H1 (cell line): ENCODE measurements at regions not wholly inside any gene's neighbourhood (a gene's known extent, or its start where the extent isn't known, plus 50 kb on each side); places are given as distances from the start of the nearest gene placed in this dataset.

Source experiments
- CTCF ChIA-PET: fragments of 300-600 bp; sonication (Branson Sonifier 250); formaldehyde crosslinking; loops from one replicate; lab custom pipeline; 2021; ENCODE audit not compliant: partially characterized antibody; lab: Charles Lee
- POLR2A ChIA-PET: fragments of 300-600 bp; sonication (Branson Sonifier 250); formaldehyde crosslinking; loops from one replicate; lab custom pipeline; 2021; ENCODE audit warnings: inconsistent platforms; ENCODE audit not compliant: partially characterized antibody; lab: Charles Lee
- DNase-seq, 2 experiments: peaks; one replicate each; pipeline versions ENCODE4 v3.0.0 to v3.0.0-alpha.2; 2010 to 2022; ENCODE audit warnings: low spot score in 2 of 2, low read depth in 1 of 2, mixed read lengths in 1 of 2
- FAIRE-seq: peaks from 2 replicates; lab custom pipeline; 2011; peaks lifted over from hg19 to GRCh38; lab: Jason Lieb, UNC
- H2AFZ ChIP-seq: 2 replicates; pipeline ENCODE4 v1.8.1; 2012; ENCODE audit warnings: low read length, inconsistent platforms
- H2AK5ac ChIP-seq: 2 replicates; pipeline ENCODE4 v1.6.1; 2013; ENCODE audit warnings: low read depth, low read length
- H2BK120ac ChIP-seq: replicated peaks from 2 replicates; pipeline ENCODE3; 2013; ENCODE audit warnings: low read depth, low read length, inconsistent platforms
- H2BK12ac ChIP-seq: 2 replicates; pipeline ENCODE4 v1.6.1; 2013; ENCODE audit warnings: low read depth, low read length
- H2BK15ac ChIP-seq: 2 replicates; pipeline ENCODE4 v1.6.1; 2013; ENCODE audit warnings: low read length
- H2BK20ac ChIP-seq: 2 replicates; pipeline ENCODE4 v1.6.1; 2013; ENCODE audit warnings: low read length
- H2BK5ac ChIP-seq: 2 replicates; pipeline ENCODE4 v1.6.1; 2013; ENCODE audit warnings: low read depth, low read length
- H3K14ac ChIP-seq: 2 replicates; pipeline ENCODE4 v1.6.1; 2013; ENCODE audit warnings: inconsistent platforms; ENCODE audit not compliant: insufficient read length
- H3K18ac ChIP-seq: 2 replicates; pipeline ENCODE4 v1.6.1; 2013; ENCODE audit warnings: low read length; ENCODE audit errors: extremely low read depth
- H3K23ac ChIP-seq: 2 replicates; pipeline ENCODE4 v1.6.1; 2013; ENCODE audit warnings: inconsistent platforms; ENCODE audit not compliant: insufficient read length
- H3K23me2 ChIP-seq: 2 replicates; pipeline ENCODE4 v1.6.1; 2013; ENCODE audit warnings: low read depth, low read length
- H3K27ac ChIP-seq: 2 replicates; pipeline ENCODE4 v1.6.1; 2011; ENCODE audit warnings: low read depth, low read length, inconsistent platforms
- H3K27me3 ChIP-seq, 4 experiments: replicated peaks in 1 of 4; 1 replicate in 1 of 4; 2 replicates in 3 of 4; pipeline versions ENCODE4 v1.6.1 to v1.8.1; 2011 to 2013; ENCODE audit warnings: low read length in 3 of 4, mild to moderate bottlenecking in 3 of 4, inconsistent platforms in 2 of 4, mixed read lengths in 2 of 4, moderate library complexity in 1 of 4; ENCODE audit not compliant: control insufficient read depth in 3 of 4, insufficient read depth in 3 of 4; ENCODE audit errors: extremely low read depth in 1 of 4
- H3K36me3 ChIP-seq, 4 experiments: 2 replicates each; pipeline versions ENCODE4 v1.6.1 to v1.8.1; 2011 to 2013; ENCODE audit warnings: mild to moderate bottlenecking in 4 of 4, low read length in 3 of 4, moderate library complexity in 2 of 4, control low read depth in 1 of 4, inconsistent platforms in 1 of 4; ENCODE audit not compliant: insufficient read depth in 4 of 4, control insufficient read depth in 2 of 4
- H3K4ac ChIP-seq: replicated peaks from 2 replicates; pipeline ENCODE3; 2013; ENCODE audit warnings: low read length, low read depth, mixed read lengths, inconsistent platforms; ENCODE audit not compliant: insufficient read length
- H3K4me1 ChIP-seq, 4 experiments: replicated peaks in 1 of 4; 1 replicate in 1 of 4; 2 replicates in 3 of 4; pipeline versions ENCODE4 v1.6.1 to v1.8.1; 2011 to 2013; ENCODE audit warnings: low read length in 3 of 4, inconsistent platforms in 2 of 4, mixed read lengths in 1 of 4; ENCODE audit not compliant: insufficient read depth in 4 of 4, control insufficient read depth in 3 of 4
- H3K4me2 ChIP-seq, 2 experiments: 2 replicates each; pipeline versions ENCODE4 v1.6.1 to v1.8.1; 2011 to 2013; ENCODE audit warnings: low read depth in 2 of 2, low read length in 2 of 2, control low read depth in 1 of 2, inconsistent platforms in 1 of 2, mild to moderate bottlenecking in 1 of 2; ENCODE audit not compliant: insufficient read depth in 1 of 2
- H3K4me3 ChIP-seq, 4 experiments: fragments of 200-600, 300-600 bp in 1 of 4; sonication (generic), shearing (Covaris generic), sonication (Bioruptor Twin) in 1 of 4; 2 replicates each; pipeline versions ENCODE4 v1.5.1 to v1.8.1; 2011 to 2016; ENCODE audit warnings: low read length in 4 of 4, low read depth in 3 of 4, control low read depth in 2 of 4, inconsistent platforms in 2 of 4, mild to moderate bottlenecking in 2 of 4, mixed read lengths in 1 of 4, moderate library complexity in 1 of 4; ENCODE audit not compliant: insufficient read depth in 2 of 4; ENCODE audit errors: extremely low read depth in 1 of 4
- H3K56ac ChIP-seq: replicated peaks from 2 replicates; pipeline ENCODE3; 2013; ENCODE audit warnings: low read depth, mild to moderate bottlenecking, mixed read lengths, low read length, inconsistent platforms; ENCODE audit not compliant: insufficient read length
- H3K79me1 ChIP-seq: 2 replicates; pipeline ENCODE4 v1.6.1; 2013; ENCODE audit warnings: low read depth, low read length, control low read depth
- H3K79me2 ChIP-seq, 2 experiments: 2 replicates each; pipeline versions ENCODE4 v1.6.1 to v1.8.1; 2012 to 2013; ENCODE audit warnings: low read length in 2 of 2, mild to moderate bottlenecking in 2 of 2, inconsistent platforms in 1 of 2; ENCODE audit not compliant: insufficient read depth in 2 of 2, control insufficient read depth in 1 of 2
- H3K9ac ChIP-seq, 4 experiments: replicated peaks in 1 of 4; 1 replicate in 1 of 4; 2 replicates in 3 of 4; pipeline versions ENCODE4 v1.6.1 to v1.8.1; 2011 to 2013; ENCODE audit warnings: low read depth in 3 of 4, low read length in 3 of 4, control low read depth in 2 of 4, mild to moderate bottlenecking in 2 of 4, moderate library complexity in 2 of 4, inconsistent platforms in 1 of 4; ENCODE audit errors: extremely low read depth in 1 of 4
- H3K9me3 ChIP-seq, 2 experiments: 2 replicates each; pipeline versions ENCODE4 v1.6.1 to v1.8.1; 2012 to 2013; ENCODE audit warnings: mild to moderate bottlenecking in 2 of 2, moderate library complexity in 2 of 2, control low read depth in 1 of 2, inconsistent platforms in 1 of 2, low read depth in 1 of 2, low read length in 1 of 2, mixed read lengths in 1 of 2; ENCODE audit not compliant: insufficient read depth in 2 of 2
- H4K20me1 ChIP-seq, 2 experiments: replicated peaks in 1 of 2; 2 replicates each; pipeline versions ENCODE3 to v1.8.1; 2011 to 2013; ENCODE audit warnings: inconsistent platforms in 2 of 2, low read length in 2 of 2, mild to moderate bottlenecking in 1 of 2; ENCODE audit not compliant: insufficient read depth in 2 of 2, control insufficient read depth in 1 of 2
- H4K5ac ChIP-seq: 2 replicates; pipeline ENCODE4 v1.6.1; 2013; ENCODE audit warnings: low read length, low read depth, mixed read lengths, inconsistent platforms; ENCODE audit not compliant: insufficient read length
- H4K8ac ChIP-seq: 2 replicates; pipeline ENCODE4 v1.8.0; 2013; ENCODE audit warnings: mild to moderate bottlenecking, moderate library complexity, low read length, inconsistent platforms; ENCODE audit not compliant: insufficient read depth; ENCODE audit errors: extremely low read depth
- H4K91ac ChIP-seq: replicated peaks from 2 replicates; pipeline ENCODE3; 2013; ENCODE audit warnings: low read length, mixed read lengths, inconsistent platforms; ENCODE audit not compliant: insufficient read length
- ATF2 ChIP-seq: IDR thresholded peaks from 2 replicates; pipeline ENCODE4 v1.6.1; 2012; ENCODE audit warnings: low read length, inconsistent platforms
- BACH1 ChIP-seq: IDR thresholded peaks from 2 replicates; pipeline ENCODE4 v1.6.1; 2012; ENCODE audit warnings: low read length, improper control_type of control experiment
- CREB1 ChIP-seq: IDR thresholded peaks from 2 replicates; pipeline ENCODE4 v1.6.1; 2012; ENCODE audit warnings: inconsistent platforms
- CTCF ChIP-seq, 3 experiments: IDR thresholded peaks; 1 replicate in 2 of 3; 2 replicates in 1 of 3; pipeline versions ENCODE4 v1.5.1 to v1.6.1; 2011; ENCODE audit warnings: low read length in 3 of 3, mild to moderate bottlenecking in 3 of 3, inconsistent platforms in 2 of 3, low read depth in 1 of 3, moderate library complexity in 1 of 3; ENCODE audit not compliant: insufficient read depth in 1 of 3; ENCODE audit errors: control extremely low read depth in 1 of 3
- EP300 ChIP-seq, 2 experiments: IDR thresholded peaks; 1 replicate in 1 of 2; 2 replicates in 1 of 2; pipeline ENCODE4 v1.6.1; 2011 to 2012; ENCODE audit warnings: low read depth in 2 of 2, low read length in 2 of 2, mild to moderate bottlenecking in 2 of 2, borderline replicate concordance in 1 of 2, inconsistent platforms in 1 of 2, moderate library complexity in 1 of 2
- GABPA ChIP-seq: IDR thresholded peaks from 2 replicates; pipeline ENCODE4 v1.6.1; 2011; ENCODE audit warnings: mild to moderate bottlenecking, low read length, moderate library complexity, borderline replicate concordance; ENCODE audit not compliant: insufficient read depth
- MAX ChIP-seq: IDR thresholded peaks from 2 replicates; pipeline ENCODE4 v1.6.1; 2012; ENCODE audit warnings: inconsistent platforms
- SIX5 ChIP-seq: IDR thresholded peaks from 2 replicates; pipeline ENCODE4 v1.6.1; 2011; ENCODE audit warnings: mild to moderate bottlenecking, low read depth, low read length
- SRF ChIP-seq: IDR thresholded peaks from 2 replicates; pipeline ENCODE4 v1.6.1; 2011; ENCODE audit warnings: mild to moderate bottlenecking, low read depth, low read length, moderate library complexity
- SUZ12 ChIP-seq: fragments of 200-600 bp; sonication (generic); IDR thresholded peaks from 2 replicates; pipeline ENCODE4 v1.6.1; 2012; ENCODE audit warnings: mild to moderate bottlenecking, inconsistent platforms, low read length, moderate library complexity, mixed read lengths
- WGBS, 2 experiments: shearing (Covaris generic) in 1 of 2; methylation state at CpG; one replicate each; pipeline versions ENCODE4 v1.1.6 to v1.1.7; 2013 to 2015; ENCODE audit warnings: low lambda C conversion rate in 2 of 2, mixed read lengths in 2 of 2, inconsistent platforms in 1 of 2, low coverage in 1 of 2, missing lambda C conversion rate in 1 of 2; ENCODE audit not compliant: insufficient replicate concordance in 2 of 2, insufficient coverage in 1 of 2, insufficient read length in 1 of 2; ENCODE audit errors: extremely low coverage in 1 of 2, missing lambda C conversion rate in 1 of 2; 5-methylcytosine and 5-hydroxymethylcytosine counted together

GRCh38 chr2:212638694-212639093, 100.1 kb upstream of the ERBB4 start:
- 87% methylated on average over 2 of the region's 2 CpGs; no CpG with 5 or more reads in 1 of the 2 experiments for WGBS, 2 experiments
- H2BK15ac ChIP-seq = no peak overlapping the region
- TF ChIP-seq EP300 (IDR thresholded peaks at IDR 0.05; ENCODE audit: borderline replicate concordance in 1 of 2, low read depth in 2 of 2, low read length in 2 of 2) (no peak), GABPA (no peak), SRF (no peak), SIX5 (no peak), SUZ12 (no peak), ATF2 (no peak), MAX (no peak), BACH1 (no peak), CREB1 (no peak), CTCF (IDR thresholded peaks at IDR 0.05; ENCODE audit: control extremely low read depth in 1 of 3, insufficient read depth in 1 of 3, low read depth in 1 of 3, low read length in 3 of 3) (no peak)

More at GRCh38 chr2:212638694-212639093, 100.1 kb upstream of the ERBB4 start:
- H3K23me2 ChIP-seq = no peaks in the 10 kb centered on the region
- no peaks in the 10 kb centered on the region for H3K79me2 ChIP-seq
- no peak for FAIRE-seq
- no peak overlapping the region for H2BK120ac ChIP-seq
- no peak overlapping the region for H4K91ac ChIP-seq
- H2BK12ac ChIP-seq = no peak overlapping the region
- ChIA-PET CTCF (no interaction called here), POLR2A (no interaction called here)
- no peaks in the 10 kb centered on the region for H4K20me1 ChIP-seq
- H2BK20ac ChIP-seq = no peak overlapping the region
- H2AK5ac ChIP-seq = no peak overlapping the region
- no peak overlapping the region for H3K4me2 ChIP-seq
- H3K79me1 ChIP-seq = no peaks in the 10 kb centered on the region
- no peak overlapping the region for H2AFZ ChIP-seq
- no peaks in the 10 kb centered on the region for H3K4me1 ChIP-seq
- no peak overlapping the region for H3K4ac ChIP-seq
- H3K36me3 ChIP-seq = no peaks in the 10 kb centered on the region
- H2BK5ac ChIP-seq = no peak overlapping the region
- H3K9me3 ChIP-seq = no peaks in the 10 kb centered on the region
- no peak overlapping the region for H3K18ac ChIP-seq
- no peaks in the 10 kb centered on the region for H3K27me3 ChIP-seq
- no peak overlapping the region for H3K27ac ChIP-seq
- no peak overlapping the region for H3K9ac ChIP-seq
- H3K23ac ChIP-seq = no peak overlapping the region
- DNase-seq = no peak
- H4K8ac ChIP-seq = no peak overlapping the region
- H3K56ac ChIP-seq = no peak overlapping the region
- no peak overlapping the region for H3K4me3 ChIP-seq
- no peak overlapping the region for H4K5ac ChIP-seq
- no peak overlapping the region for H3K14ac ChIP-seq
